AG09319 (cell line): ENCODE measurements at regions not wholly inside any gene's neighbourhood (a gene's known extent, or its start where the extent isn't known, plus 50 kb on each side); places are given as distances from the start of the nearest gene placed in this dataset.
"Not testable (repeated sequence)": the region's sequence is repeated elsewhere in the genome, so short reads cannot be mapped to it uniquely, and the experiment has no call there.

Experiments used
- DNase-seq: peaks from one replicate; pipeline ENCODE4 v3.0.0-alpha.2; 2010; ENCODE audit warnings: low read depth; ENCODE audit errors: extremely low read depth
- TF ChIP-seq, protein P1 (sequence below): IDR thresholded peaks from 2 replicates; pipeline ENCODE4 v1.5.1; 2011; ENCODE audit warnings: low read depth, mild to moderate bottlenecking, inconsistent platforms, low read length, moderate library complexity

DNA sequence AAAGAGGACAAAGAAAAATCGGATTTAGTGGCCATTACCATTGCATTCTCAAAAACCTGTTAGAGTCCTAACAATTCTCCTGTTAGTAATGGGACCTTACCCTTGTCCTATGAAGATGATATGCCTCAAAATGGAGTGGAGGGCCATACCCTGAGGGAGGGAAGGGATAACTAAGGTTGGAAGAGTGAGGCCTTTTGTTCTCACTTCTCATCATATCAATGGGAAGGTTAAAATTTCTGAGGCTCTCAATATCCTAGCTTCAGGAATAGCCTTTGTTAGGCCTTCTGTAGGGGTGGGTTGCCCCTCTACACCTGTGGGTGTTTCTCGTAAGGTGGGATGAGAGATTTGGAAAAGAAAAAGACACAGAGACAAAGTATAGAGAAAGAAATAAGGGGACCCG lies 109.4 kb upstream of the SGIP1 start:
- DNase-seq: not testable (repeated sequence)

DNA sequence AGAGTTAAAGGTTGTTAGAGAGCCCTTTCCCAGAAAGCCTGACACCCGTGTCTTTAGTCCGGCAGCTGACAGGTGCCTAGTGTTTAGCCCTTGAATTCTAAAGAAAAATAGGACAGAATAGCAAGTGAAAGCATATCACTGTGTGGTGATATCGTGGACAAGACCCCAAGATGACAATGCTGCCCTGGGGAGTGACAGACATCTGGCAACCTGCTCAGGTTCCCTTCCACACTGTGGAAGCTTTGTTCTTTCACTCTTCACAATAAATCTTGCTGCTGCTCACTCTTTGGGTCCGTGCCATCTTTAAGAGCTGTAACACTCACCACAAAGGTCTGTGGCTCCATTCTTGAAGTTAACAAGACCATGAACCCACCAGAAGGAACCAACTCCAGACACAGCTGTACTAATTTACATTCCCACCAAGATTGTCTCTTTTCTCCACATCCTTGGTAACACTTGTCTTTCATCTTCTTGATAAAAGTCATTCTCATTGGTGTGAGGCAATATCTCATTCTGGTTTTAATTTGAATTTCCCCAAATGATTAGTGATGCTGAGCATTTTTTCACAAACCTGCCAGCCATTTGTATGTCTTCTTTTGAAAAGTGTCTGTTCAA lies 107.6 kb upstream of the SGIP1 start:
- TF ChIP-seq, protein P1, sequence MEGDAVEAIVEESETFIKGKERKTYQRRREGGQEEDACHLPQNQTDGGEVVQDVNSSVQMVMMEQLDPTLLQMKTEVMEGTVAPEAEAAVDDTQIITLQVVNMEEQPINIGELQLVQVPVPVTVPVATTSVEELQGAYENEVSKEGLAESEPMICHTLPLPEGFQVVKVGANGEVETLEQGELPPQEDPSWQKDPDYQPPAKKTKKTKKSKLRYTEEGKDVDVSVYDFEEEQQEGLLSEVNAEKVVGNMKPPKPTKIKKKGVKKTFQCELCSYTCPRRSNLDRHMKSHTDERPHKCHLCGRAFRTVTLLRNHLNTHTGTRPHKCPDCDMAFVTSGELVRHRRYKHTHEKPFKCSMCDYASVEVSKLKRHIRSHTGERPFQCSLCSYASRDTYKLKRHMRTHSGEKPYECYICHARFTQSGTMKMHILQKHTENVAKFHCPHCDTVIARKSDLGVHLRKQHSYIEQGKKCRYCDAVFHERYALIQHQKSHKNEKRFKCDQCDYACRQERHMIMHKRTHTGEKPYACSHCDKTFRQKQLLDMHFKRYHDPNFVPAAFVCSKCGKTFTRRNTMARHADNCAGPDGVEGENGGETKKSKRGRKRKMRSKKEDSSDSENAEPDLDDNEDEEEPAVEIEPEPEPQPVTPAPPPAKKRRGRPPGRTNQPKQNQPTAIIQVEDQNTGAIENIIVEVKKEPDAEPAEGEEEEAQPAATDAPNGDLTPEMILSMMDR: no peak
- DNase-seq: no peak

DNA sequence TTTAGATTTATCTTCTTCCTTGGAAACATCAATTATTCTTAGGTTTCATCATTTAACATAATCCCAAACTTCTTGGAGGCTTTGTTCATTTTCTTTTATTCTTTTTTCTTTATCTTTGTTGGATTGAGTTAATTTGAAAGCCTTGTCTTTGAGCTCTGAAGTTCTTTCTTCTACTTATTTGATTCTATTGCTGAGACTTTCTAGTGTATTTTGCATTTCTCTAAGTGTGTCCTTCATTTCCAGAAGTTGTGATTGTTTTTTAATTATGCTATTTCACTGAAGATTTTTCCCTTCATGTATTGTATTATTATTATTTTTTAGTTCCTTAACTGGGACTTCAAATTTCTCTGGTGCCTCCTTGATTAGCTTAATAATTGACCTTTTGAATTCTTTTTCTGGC lies 103.1 kb upstream of the SGIP1 start:
- DNase-seq: not testable (repeated sequence)

DNA sequence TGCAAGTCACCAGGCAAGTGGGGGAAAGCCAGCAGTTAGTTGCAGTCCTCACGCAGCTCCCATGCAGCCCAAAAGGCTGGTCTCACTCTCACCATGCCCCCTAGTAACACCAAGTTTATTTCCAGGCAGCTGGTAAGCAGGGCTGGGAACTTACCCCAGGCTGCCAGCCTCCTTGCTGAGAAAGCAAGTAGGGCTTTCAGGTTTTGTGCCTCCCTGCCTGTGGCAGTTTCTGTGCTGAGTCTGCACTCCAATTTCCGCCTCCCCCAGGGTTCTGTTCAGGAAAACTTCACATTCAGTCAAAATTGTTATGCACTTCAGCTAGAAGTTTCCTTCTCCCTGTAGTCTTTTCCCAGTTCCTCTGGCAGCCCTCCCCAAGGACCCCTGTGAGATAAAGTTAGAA lies 102.0 kb upstream of the SGIP1 start:
- TF ChIP-seq, protein P1: no peak
- DNase-seq: no peak

DNA sequence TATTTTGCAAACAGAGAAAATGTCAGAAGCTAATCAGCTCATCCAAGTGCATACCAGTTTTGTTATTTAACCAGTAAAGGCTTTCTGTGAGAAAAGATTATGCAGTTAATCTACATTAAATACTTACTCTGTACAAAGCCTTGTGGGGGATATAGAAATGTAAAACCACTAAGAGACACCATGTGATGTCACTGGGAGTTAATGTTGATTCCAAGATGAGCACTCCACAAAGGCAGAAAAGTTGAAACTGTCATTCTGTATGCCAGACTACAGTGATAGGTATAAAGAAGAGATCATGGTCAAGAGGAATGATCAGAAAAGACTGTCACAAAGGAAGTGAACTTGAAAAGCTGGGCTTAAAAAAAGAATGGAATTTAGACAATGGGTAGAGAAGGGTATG lies 100.3 kb upstream of the SGIP1 start:
- DNase-seq: no peak
- TF ChIP-seq, protein P1: no peak

DNA sequence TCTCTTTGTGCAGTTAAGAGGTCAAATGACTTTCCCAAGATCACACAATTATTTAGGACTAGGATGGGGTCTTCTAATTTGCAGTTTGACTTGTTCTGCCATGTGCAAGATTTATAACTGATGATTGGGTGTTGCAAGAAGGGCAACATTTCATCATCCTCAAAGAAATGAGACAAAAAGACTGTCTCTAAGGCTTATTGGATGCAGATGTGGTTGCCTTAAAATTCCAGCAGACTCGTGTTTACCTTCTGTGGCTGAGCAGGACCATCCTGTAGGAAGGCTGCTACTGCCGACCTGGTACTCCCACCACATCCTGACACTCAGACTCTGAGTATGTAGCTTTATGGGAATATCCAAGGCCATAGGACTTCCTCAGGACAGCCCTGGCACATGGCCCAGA lies 99.9 kb upstream of the SGIP1 start:
- TF ChIP-seq, protein P1: no peak
- DNase-seq: peak; percentile 54

DNA sequence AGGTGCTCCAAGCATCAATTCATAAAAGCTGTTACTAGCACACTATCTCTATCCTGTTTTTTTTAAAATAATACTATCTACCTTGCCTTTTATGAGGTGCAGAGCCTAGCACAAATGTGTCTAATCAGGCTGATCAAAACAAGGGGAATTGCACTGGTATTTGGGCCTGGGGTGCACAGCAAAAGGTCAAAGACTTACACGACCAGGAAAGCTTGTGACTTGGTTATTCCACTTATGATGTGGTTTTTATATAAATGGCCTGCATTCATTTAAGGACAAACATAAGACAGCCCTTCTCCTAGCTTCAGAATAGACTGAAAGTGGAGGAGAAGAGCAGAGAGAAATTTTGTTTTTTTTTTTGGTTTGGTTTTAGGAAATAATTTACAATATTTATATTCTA lies 98.4 kb upstream of the SGIP1 start:
- DNase-seq: no peak
- TF ChIP-seq, protein P1: no peak

DNA sequence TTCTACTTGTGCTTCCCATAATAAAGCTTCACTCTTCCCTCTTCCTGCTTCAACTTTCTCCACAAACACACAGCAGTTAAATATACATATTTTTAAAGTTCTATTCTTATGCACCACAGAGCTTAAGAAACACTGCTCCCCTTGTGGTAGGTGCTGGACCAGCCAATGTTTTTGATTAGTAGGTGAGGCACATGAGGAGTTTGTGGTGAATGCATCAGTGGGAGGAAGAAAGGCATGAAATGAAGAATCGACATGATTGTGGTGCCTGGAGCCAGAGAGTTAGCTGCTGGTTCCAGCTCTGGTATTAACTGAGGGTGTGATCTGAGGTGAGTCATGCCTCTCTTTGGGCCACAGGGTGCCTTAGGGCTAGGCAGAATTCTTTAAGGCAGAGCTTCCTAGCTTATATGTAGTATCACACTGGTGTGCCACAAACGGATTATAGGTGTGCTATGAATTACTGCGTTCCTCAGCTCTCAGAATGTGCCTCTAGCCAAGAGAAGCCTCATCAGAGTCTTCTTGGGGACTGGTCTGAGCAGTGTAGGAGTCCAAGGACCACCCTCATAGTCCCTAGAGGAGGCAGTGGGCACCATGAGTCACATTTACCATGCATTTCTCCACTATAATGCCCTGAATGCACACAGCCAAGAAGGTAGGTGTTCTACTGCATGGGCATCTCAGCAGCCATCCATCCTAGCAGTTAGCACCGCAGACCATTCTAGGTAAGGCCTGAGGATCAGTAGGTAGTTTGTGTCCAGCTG lies 97.4 kb upstream of the SGIP1 start:
- peak; percentile 85 for DNase-seq
- TF ChIP-seq, protein P1: peak; percentile 57
